ENCODE measurements at regions not wholly inside any gene's neighbourhood (a gene's known extent, or its start where the extent isn't known, plus 50 kb on each side); places are given as distances from the start of the nearest gene placed in this dataset.

- TF ChIP-seq POLR2AphosphoS5 (IDR thresholded peaks at IDR 0.05; ENCODE audit: low read depth, low read length) (no peak), POLR2A (IDR thresholded peaks at IDR 0.05; ENCODE audit: low read depth, low read length) (no peak), SPI1 (IDR thresholded peaks at IDR 0.05; ENCODE audit: low read depth, low read length) (no peak)
These were observed 122.5 kb upstream of the GRIN3A start for GRCh38 chr9:101860920-101861319.

All from GM12891 (cell line).